SK-N-SH treated with all-trans-retinoic acid at 6 μM for 48 hours (cell line): ENCODE measurements at regions not wholly inside any gene's neighbourhood (a gene's known extent, or its start where the extent isn't known, plus 50 kb on each side); places are given as distances from the start of the nearest gene placed in this dataset.

Experiments used
- CSDC2 ChIP-seq: fragments of 250-450 bp; sonication (Bioruptor Pico); IDR thresholded peaks from 2 replicates; pipeline ENCODE4 v1.5.0; 2020; ENCODE audit warnings: mild to moderate bottlenecking, moderate library complexity
- ZC3H10 ChIP-seq: fragments of 250-450 bp; sonication (Bioruptor Pico); IDR thresholded peaks from 2 replicates; pipeline ENCODE4 v1.5.1; 2021; ENCODE audit warnings: mild to moderate bottlenecking, moderate library complexity

DNA sequence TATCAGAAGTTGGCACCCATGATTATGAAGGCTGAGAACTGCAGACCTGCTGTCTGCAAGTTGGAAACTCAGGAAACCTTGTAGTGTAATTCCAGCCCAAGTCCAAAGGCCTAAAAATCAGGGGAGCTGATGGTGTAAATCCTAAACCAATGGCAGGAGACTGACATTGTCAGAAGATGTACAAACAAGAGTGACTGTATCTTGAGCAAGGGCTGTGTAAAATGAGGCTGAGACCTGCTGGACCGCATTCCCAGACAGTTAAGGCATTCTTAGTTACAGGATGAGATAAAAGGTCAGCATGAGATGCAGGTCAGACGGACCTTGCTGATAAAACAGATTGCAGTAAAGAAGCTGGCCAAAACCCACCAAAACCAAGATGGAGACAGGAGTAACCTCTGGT lies 147.7 kb downstream of the COG6 start:
- TF ChIP-seq CSDC2 (CRISPR knock-in tag) (no peak), ZC3H10 (CRISPR knock-in tag) (no peak)
